KMS-11 (cell line): ENCODE measurements at regions not wholly inside any gene's neighbourhood (a gene's known extent, or its start where the extent isn't known, plus 50 kb on each side); places are given as distances from the start of the nearest gene placed in this dataset.

Source experiments
- H2AFZ ChIP-seq: fragments of 200-600 bp; sonication (generic); 2 replicates; pipeline ENCODE4 v1.6.1; 2016; ENCODE audit warnings: antibody characterized with exemption, mixed run types, low read depth
- H3K27ac ChIP-seq: fragments of 200-600 bp; sonication (generic); 2 replicates; pipeline ENCODE4 v1.6.1; 2016; ENCODE audit warnings: mild to moderate bottlenecking, mixed run types
- H3K27me3 ChIP-seq: fragments of 200-600 bp; sonication (generic); 2 replicates; pipeline ENCODE4 v1.6.1; 2017; ENCODE audit warnings: mild to moderate bottlenecking, low read depth, mixed run types, moderate library complexity; ENCODE audit not compliant: insufficient read depth
- H3K36me3 ChIP-seq: fragments of 200-600 bp; sonication (generic); 2 replicates; pipeline ENCODE4 v1.6.1; 2017; ENCODE audit warnings: mild to moderate bottlenecking, mixed run types; ENCODE audit not compliant: insufficient read depth
- H3K4me1 ChIP-seq: fragments of 200-600 bp; sonication (generic); 2 replicates; pipeline ENCODE4 v1.6.1; 2016; ENCODE audit warnings: mild to moderate bottlenecking, low read depth, mixed run types; ENCODE audit not compliant: poor library complexity, severe bottlenecking
- H3K4me2 ChIP-seq: fragments of 200-600 bp; sonication (generic); 2 replicates; pipeline ENCODE4 v1.7.0; 2016; ENCODE audit warnings: mild to moderate bottlenecking, mixed run types
- H3K4me3 ChIP-seq: fragments of 200-600 bp; sonication (generic); IDR thresholded peaks from 2 replicates; pipeline ENCODE4 v1.6.1; 2017; ENCODE audit warnings: low read depth, low read length, mixed read lengths; ENCODE audit not compliant: insufficient read depth
- H3K79me2 ChIP-seq: fragments of 200-600 bp; sonication (generic); 2 replicates; pipeline ENCODE4 v1.6.1; 2016; ENCODE audit warnings: low read depth, mixed run types; ENCODE audit not compliant: insufficient read depth
- H3K9ac ChIP-seq: fragments of 200-600 bp; sonication (generic); 2 replicates; pipeline ENCODE4 v1.6.1; 2016; ENCODE audit warnings: mild to moderate bottlenecking, mixed run types
- H4K20me1 ChIP-seq: fragments of 200-600 bp; sonication (generic); 2 replicates; pipeline ENCODE4 v1.6.1; 2016; ENCODE audit warnings: mild to moderate bottlenecking, mixed run types; ENCODE audit not compliant: insufficient read depth
- CTCF ChIP-seq: fragments of 200-600 bp; sonication (generic); conservative IDR thresholded peaks from 2 replicates; pipeline ENCODE4 v1.6.1; 2017; ENCODE audit warnings: low read depth, mild to moderate bottlenecking, antibody characterized with exemption, low read length, moderate library complexity, mixed read lengths

GRCh38 chr20:57807401-57808263 lies 97.8 kb upstream of the PMEPA1 start:
- Histone ChIP-seq H3K4me2 (no peak overlapping the region), H3K27ac (no peak overlapping the region), H3K36me3 (no peaks in the 10 kb centered on the region), H4K20me1 (no peaks in the 10 kb centered on the region), H3K9ac (no peak overlapping the region), H3K4me3 (no peak overlapping the region), H2AFZ (no peak overlapping the region), H3K79me2 (no peaks in the 10 kb centered on the region), H3K27me3 (peaks cover 17% of the 10 kb centered on the region; the same call in 1 of the 2 replicates), H3K4me1 (no peaks in the 10 kb centered on the region)
- no peak for TF ChIP-seq CTCF

GRCh38 chr20:57806975-57807374 lies 97.2 kb upstream of the PMEPA1 start:
- Histone ChIP-seq H3K4me3 (no peak overlapping the region), H4K20me1 (no peaks in the 10 kb centered on the region), H3K4me2 (no peak overlapping the region), H3K27me3 (peaks cover 17% of the 10 kb centered on the region; the same call in 1 of the 2 replicates), H3K27ac (no peak overlapping the region), H3K79me2 (no peaks in the 10 kb centered on the region), H3K36me3 (no peaks in the 10 kb centered on the region), H3K9ac (no peak overlapping the region), H2AFZ (no peak overlapping the region), H3K4me1 (no peaks in the 10 kb centered on the region)
- no peak for TF ChIP-seq CTCF

- TF ChIP-seq CTCF: no peak
- Histone ChIP-seq H2AFZ (no peak overlapping the region), H3K79me2 (no peaks in the 10 kb centered on the region), H3K4me3 (no peak overlapping the region), H3K27ac (no peak overlapping the region), H3K4me1 (no peaks in the 10 kb centered on the region), H4K20me1 (no peaks in the 10 kb centered on the region), H3K36me3 (no peaks in the 10 kb centered on the region), H3K27me3 (peaks cover 17% of the 10 kb centered on the region; the same call in 1 of the 2 replicates), H3K4me2 (no peak overlapping the region), H3K9ac (no peak overlapping the region)
These were observed 96.7 kb upstream of the PMEPA1 start for GRCh38 chr20:57806476-57806875.

- Histone ChIP-seq H3K36me3 (no peaks in the 10 kb centered on the region), H3K27me3 (peaks cover 16% of the 10 kb centered on the region; the same call in 1 of the 2 replicates), H3K4me3 (no peak overlapping the region), H3K79me2 (no peaks in the 10 kb centered on the region), H3K27ac (no peak overlapping the region), H3K4me1 (no peaks in the 10 kb centered on the region), H2AFZ (no peak overlapping the region), H4K20me1 (no peaks in the 10 kb centered on the region), H3K4me2 (no peak overlapping the region), H3K9ac (no peak overlapping the region)
- TF ChIP-seq CTCF: no peak
These were observed 95.9 kb upstream of the PMEPA1 start for GRCh38 chr20:57805747-57806146.
